HT-29 (cell line): ENCODE measurements at regions not wholly inside any gene's neighbourhood (a gene's known extent, or its start where the extent isn't known, plus 50 kb on each side); places are given as distances from the start of the nearest gene placed in this dataset.

Source experiments
- DNase-seq: peaks from one replicate; pipeline ENCODE4 v3.0.0-alpha.2; 2015; ENCODE audit warnings: low spot score

DNA sequence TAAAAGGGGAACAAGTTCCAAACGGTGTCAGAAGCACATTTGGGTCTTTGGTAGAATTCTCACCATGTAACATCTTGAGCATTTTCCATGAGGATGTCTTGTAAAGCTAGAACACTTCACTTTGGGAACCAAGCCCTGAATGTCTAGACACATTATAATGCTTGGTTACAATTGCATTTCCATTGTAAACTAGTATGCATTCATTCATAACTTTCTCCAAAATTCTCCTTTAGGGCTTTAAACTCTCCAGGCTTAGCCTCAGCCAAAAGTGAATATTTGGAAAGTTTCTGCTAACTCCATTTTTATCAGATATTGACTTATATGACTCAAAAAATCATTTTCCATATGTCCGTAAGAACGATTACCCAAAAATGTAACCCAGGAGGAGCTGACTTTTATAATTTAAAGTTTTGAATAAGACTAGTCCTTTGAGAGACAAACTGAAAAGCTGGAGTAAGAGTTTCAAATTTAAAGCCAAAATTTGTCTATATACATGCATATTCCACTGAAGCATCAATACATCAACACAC lies 1170.4 kb downstream of the EFNB2 start:
- no peak for DNase-seq

DNA sequence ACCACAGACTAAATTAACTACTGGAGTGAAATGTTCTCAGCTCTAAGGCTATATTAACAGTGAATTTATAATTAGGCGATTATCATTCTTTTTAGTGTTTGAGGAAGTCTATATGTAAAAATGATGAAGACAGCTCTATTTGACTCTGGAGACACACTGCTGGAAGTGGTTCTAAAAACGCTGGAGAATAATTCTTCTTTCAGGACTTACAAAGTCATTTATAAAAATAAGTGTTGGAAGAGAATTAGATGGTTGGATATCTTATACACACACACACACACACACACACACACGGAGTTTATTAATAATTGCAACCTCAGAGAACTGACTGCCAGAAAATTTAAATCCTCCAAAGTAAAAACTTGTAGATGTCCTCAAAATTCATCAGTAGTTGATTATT lies 1171.3 kb downstream of the EFNB2 start:
- DNase-seq: no peak

DNA sequence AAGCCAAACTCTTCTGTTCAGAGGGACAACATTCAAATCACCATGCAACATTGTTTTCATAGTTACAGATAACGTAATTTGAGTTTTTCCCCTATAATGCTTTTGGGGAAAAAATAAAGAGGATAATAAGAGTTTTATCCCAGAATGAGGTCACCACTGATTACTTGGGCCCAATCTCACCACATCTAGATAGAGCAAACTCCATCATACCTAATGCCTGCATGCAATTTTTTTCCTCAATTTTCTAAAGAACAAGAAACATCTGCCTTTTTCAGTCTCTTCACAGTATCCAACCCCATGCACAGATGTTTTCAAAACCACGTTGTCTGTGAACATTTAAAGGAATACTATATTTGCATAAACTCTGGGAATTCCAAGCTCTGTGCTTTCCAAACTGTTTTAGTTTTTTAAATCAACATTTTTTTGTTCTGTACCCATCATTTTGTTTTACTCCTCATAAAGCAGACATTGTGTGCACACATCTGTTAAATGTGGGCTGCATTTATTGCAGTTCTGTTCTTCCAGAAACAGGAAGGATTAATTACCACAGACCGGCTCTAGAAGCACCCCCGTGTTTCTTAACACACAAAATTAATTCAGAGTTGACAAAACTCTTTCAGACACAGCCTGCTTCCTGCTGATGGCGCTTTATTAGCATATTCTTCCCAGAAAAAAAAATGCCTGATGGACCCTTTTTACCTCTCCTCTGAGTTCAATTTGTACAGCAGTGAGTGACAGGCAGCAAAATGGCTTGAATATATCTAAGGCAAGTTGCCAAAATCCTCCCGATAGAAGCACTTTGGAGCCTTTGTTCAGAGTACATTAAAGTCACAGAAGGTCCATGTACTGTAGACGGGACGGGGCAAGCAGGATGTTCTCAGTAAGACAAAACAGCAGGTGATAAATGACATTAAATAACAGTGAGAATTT lies 1171.9 kb downstream of the EFNB2 start:
- peak; percentile 26 for DNase-seq

DNA sequence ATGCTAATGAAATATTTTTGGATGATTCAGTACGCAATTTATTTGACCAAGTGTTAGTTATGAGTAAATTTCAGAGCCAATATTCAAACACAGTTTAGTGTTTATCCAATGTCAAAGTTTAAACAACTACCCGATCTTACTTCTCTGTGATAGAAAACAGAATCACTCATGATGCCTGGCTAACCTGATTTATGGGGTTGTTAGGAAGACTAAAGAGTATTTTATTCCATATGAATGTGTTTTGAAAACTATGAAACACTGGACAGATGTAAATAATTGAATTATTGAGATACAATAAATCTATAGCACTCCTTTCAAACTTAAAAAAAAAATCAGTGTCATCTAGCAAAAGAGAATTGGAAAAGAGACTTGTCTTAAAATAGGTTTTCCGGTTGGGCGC lies 1181.8 kb downstream of the EFNB2 start:
- no peak for DNase-seq

DNA sequence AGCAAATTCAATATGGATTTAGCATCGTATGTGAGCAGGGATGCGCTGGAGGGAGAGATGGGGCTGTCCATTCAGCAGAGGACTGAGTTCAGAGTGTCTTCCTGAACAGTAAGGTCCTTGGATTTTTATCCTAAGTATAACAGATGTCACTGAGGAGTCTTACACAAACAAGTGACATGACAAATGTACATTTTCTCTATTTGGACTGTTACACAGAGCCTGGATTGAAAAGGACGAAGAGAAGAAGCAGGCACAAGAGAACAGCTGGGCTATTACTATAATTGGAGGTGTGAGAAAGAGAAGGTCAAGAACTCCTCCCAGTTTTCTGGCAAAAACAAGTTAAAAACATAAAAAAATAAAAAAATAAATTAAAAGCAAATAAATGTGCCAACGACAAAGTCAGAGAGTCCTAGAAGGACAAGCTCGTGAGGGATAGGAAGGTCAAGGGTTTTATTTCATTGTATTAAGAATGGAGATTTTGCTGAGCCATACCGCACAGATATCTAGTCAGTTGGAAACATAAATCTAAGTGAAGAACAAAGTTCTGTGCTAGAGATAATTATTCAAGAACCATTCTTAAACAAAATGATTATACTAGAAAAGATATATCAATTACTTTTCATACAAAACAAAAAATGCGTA lies 1186.3 kb downstream of the EFNB2 start:
- DNase-seq: no peak

DNA sequence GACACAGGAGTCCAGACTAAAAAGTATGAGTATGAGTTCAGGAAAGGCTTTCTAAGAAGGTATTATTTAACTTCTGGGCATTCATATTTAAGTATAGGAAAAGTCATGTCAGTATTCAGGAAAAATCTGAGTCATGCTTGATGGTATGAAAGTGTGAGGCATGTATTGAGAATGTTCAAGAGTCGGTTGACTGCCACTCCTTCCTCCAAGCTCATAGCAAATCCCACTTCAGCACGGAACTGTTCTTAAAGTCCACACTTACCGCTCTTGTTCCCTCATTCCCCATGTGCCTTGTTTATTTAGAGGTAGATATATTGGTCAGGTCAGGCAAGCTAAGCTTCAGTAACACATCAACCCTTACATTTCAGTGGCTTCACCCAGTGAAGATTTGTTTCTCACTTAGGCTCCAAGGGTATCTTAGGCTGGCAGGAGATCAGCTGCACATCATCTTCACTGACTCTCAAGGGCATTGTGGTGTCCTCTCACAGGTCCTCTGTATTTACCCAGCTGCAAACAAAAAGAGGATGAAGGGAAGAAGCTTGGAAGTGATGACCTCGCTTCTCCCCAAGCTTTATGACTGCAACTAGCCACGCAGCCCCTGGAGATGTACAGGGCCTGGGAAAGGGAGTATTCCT lies 1189.2 kb downstream of the EFNB2 start:
- peak; percentile 49 for DNase-seq

DNA sequence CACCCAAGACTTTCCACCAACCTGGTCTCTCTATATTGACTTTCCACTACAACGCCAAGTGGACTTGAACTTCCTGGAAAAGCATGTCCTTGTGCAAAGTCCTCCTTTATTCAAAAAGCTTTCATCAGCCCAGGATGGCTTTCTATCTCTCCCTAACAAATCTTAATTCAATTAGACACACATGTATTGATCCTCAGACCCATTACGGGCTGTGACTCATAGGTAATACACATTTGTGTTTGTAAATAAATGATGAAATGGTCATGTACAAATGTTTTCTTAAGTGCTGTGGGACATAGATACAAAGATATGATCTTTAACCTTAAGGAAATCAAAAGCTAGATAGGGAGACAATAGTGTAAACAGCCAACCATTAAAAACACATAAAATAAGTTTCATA lies 1189.7 kb downstream of the EFNB2 start:
- peak; percentile 4 for DNase-seq

DNA sequence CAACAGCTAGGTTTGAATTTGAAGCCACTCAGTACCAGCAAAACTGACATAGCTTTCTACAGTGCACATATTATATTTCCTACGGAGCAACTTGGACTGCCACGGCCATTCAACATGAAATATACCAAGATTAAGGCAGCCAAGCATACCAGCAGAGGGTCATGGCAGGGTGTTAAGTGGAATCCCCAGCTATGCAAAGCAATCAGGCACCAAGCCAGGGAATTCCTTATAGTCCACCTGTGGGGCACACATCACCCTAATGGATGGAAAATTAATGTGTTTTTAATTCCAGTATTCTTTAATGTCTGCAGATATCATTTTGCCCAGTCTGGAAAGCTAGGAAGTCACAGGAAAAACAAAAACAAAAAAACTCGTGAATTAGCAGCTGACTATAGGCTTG lies 1190.3 kb downstream of the EFNB2 start:
- no peak for DNase-seq

DNA sequence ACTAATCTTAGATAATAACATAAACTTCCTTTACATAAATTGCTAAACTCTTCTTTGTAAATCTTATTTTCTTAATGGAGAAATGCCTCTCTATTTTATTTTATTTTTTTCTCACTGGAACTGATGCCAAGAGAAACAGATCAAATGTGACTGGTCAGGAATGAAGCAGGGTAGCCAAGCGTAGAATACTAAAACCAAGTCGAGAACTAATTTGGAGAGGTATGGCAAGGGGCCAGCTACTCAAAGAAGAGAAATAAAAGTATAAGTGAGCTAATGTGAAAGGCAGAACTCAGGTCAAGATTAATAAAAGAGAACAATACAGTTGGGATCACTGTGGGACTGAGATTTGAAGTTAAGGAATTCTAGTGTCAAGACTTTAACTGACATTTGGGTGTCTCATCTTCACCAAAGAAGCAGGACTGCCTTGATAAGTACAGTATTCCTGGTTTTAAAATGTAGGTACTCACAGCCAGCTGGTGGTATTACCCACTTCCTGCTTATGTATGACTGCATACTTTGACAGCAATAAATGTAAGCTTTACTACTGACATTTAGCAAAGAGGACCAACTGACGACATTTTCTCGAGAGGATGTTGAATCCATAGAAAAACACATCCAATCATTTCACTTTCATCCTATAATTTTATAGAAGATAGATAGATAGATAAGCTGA lies 1192.2 kb downstream of the EFNB2 start:
- no peak for DNase-seq

DNA sequence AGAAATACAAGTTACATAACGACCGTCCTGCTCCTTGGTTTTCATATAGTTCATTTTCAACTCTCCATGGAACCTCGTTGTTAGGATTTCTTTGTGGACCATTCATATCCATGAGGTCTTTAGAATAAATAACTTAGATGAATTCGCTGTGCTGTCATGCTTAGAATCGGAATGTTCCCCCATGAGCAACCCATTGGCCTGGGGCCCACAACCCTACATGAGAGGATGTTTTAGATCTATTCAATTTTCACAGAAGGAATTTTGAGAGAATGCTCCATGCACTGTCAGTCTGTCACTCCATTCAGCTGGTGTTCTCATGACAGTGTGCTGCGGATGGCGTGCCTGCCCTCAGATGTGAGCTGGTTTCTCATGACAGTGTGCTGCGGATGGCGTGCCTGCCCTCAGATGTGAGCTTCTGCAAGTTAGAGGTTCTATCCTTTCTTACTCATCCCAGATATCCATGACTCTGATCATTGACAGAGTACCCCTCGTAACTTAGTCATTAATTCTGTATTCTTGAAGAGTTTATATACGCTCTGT lies 1193.1 kb downstream of the EFNB2 start:
- no peak for DNase-seq

DNA sequence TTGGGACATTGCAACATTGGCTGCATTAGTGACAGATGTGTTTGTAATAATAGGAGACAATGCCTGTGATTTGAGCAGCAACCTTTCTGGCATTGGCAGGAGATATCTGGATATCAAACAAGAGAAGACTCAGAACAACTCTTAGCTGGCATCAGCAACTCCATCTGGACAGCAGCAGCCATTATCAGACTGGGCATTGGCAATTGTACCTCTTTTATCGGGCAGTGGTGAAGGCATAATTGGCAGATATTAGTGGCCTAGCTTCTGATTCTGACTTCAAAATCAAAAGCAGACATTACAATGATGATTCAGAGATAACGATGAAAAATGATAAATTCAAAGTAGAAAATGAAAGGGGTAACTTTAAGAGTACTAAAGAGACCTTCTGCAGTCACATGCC lies 1193.7 kb downstream of the EFNB2 start:
- no peak for DNase-seq

DNA sequence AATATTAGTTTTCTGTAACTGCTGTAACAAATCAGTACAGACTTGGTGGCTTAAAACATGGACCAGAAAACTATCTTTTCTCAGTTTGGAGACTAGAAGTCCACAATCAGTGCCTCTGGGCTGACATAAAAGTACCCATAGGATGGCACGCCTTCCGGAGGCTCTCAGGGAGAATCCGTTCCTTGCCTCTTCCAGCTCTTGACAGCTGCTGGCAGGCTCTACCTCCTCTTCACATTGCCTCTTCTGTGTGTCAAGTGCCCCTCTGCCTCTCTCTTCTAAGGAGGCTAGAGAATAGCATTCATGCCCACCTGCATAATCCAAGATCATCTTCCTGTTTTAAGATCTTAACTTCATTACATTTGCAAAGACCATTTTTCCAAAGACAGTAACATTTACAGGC lies 1194.2 kb downstream of the EFNB2 start:
- no peak for DNase-seq

DNA sequence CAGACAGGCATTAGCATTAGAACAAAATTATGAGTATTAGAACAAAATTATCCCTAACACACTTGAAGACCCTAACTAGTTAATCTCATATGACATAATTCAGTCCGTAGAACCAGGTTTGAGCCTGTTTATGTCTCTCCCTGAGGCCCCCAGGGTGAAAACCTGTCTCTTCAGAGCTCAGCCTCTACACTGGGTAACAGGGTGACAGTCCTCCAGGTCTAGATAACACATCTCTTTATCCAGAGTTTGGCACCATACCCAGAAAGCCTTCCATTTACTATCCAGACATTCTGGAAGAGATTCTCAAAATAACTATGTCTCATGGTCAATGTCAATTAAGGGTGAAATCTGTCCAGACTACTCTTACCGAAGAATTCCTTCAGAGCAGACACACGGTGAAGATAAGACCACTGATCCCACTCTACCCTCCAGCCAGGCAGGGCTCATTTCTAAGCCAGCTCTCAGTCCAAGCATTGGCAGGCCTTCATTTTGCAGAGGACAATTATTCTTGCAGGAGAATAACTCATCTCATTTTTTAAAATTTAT lies 1195.3 kb downstream of the EFNB2 start:
- no peak for DNase-seq

DNA sequence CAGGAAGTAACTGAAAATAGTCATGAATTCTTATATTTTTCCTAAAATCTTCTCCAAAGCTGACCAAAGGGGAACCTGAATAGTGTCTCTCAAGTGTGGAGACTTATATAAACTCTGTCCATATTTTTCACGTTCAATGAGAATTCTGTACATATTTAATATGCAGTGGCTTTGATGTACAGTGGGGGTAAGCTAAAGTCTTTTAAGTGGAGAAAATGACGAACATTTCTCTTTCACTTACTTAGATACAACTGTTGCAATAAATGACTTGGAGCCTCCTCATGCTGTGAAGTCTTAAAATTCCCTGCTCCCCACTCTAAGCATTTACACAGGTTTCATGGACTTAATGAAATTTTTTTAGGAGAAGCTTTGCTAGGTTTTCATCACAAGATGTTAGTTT lies 1196.7 kb downstream of the EFNB2 start:
- no peak for DNase-seq

DNA sequence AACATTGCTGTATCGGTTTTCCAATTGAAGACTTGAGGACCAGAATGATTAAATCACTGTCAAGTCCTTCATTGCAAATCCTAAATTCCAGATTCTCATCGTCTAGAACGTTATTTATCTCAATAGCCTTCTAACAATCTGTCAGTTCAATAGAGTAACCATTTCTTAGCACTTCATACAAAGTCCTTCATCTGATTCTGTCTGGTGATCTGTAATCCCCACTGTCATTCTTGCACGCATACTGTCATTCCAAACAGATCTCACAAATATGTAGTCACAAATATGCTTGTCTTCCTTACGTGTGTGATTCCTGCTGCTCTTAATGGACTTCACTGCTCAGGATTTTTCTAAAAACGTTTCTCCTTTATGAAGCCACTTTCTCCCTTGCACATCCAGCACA lies 1197.5 kb downstream of the EFNB2 start:
- DNase-seq: no peak

DNA sequence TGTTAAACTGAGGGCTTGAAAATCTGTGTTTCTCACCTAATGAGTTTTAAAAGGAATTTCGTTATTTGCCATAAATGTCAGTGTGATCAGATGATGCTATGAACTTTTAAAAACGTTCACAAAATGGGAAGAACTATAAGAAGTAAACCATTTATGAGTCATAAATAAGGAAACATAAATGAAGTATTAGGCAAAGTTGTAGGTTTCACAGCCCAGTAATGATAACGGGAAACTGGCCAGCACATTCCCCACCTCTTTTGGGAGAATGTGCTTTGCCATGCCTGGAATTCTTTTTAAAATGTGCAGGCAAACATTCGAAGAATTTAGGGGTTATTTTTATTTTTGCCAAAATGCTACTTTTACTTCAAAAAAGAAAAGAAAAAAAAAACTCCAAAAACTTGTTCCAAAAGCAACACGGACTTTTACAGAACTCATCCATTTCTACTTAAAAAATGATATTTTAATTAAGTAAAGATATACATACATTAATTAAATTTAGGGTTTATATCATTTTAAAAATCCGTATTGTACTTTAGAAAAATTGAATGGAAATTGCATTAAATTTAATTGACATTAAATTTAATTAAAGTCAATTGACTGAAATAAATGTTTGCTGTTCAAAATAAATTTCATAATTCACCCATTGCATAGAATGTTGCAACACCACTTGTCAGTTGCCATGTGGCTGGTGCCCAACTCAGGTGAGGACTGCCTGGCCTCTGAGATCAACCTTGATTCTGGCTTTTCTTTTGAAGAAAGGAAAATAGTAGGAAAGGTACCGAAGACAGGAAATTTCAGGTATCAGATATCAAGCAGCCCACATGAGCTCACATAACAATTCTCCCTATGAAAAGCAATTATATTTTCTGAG lies 1198.5 kb downstream of the EFNB2 start:
- DNase-seq: no peak

DNA sequence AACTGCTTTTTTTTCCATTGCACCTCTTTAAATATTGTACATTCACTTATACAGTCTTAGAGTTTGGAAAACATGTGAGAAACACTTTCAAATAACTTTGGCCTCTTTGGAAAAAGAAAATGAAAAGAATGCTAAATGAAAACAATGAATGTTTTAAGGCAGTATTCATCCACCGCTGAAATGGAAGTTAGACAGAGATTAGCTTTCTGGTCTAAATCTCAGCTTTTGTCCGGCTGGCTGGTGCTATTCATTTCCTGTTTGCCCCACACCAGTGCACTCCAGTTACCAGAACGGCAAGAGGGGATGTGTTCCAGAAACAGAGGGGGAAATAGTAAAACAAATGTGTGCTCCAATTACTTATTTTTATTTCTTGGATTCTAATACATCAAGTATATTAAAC lies 1201.3 kb downstream of the EFNB2 start:
- no peak for DNase-seq

DNA sequence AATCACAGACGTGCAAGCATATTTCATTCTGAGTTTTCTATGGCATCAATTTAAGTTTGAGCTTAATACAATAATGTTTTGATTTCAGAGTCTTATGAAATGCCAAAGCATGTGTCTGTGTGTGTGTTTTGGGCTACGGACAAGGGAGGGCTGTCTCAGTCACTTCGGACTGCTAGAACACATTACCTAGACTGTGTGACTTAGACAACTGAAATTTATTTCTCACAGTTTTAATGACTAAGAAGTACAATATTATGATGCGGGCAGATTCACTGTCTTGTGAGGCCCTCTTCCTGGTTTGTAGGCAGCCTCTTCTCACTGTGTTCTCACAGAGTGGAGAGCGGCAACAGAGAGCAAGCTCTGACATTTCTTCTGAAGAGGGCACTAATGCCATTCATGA lies 1202.0 kb downstream of the EFNB2 start:
- DNase-seq: no peak

DNA sequence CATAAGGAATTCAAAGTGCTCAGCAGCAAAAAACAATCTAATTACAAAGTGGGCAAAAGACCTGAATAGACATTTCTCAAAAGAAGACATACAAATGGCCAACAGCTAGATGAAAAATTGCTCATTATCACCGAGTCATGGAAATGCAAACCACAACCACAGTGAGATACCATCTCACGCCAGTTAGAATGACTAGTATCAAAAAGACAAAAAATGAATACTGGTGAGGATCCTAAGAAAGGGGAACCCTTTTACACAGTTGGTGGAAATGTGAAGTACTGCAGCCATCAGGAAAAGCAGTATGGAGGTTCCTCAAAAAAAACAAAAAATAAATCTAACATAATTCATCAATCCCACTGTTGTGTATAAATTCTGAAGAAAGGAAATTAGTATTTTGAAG lies 1206.1 kb downstream of the EFNB2 start:
- no peak for DNase-seq

DNA sequence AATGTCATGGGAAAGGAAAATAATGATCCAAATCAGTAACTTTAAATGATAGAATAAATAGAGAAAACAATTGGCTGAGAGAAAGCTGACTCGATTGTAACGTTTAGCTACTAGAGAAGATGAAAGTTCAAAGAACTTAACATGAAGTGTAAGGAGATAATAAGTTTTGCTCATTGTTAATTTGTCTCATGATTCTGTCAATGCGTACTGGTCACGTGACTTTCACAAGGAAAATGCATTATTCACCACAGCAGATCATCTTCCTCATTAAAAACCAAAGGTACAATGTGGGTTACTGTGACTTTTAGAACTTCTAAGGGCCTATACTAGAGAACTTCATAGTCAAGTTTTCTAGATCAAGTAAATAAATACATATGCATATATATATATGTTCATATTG lies 1207.2 kb downstream of the EFNB2 start:
- DNase-seq: no peak
